GM12874 (cell line): ENCODE measurements at regions not wholly inside any gene's neighbourhood (a gene's known extent, or its start where the extent isn't known, plus 50 kb on each side); places are given as distances from the start of the nearest gene placed in this dataset.

ENCODE experiments used
- CTCF ChIP-seq: IDR thresholded peaks from 2 replicates; pipeline ENCODE4 v1.5.1; 2011; ENCODE audit warnings: low read depth, mild to moderate bottlenecking, control low read depth, low read length, moderate library complexity; ENCODE audit not compliant: insufficient read depth

GRCh38 chr5:28400076-28400475 lies 1361.7 kb upstream of the CDH9 start:
- TF ChIP-seq CTCF = no peak

- TF ChIP-seq CTCF = no peak
Observed at GRCh38 chr5:28399211-28399610, 1360.8 kb upstream of the CDH9 start.

GRCh38 chr5:28398185-28398584 lies 1359.8 kb upstream of the CDH9 start:
- TF ChIP-seq CTCF = no peak

- no peak for TF ChIP-seq CTCF
Observed at GRCh38 chr5:28397502-28397941, 1359.1 kb upstream of the CDH9 start.

- no peak for TF ChIP-seq CTCF
Observed at GRCh38 chr5:28391277-28391676, 1352.9 kb upstream of the CDH9 start.

GRCh38 chr5:28390341-28390740 lies 1352.0 kb upstream of the CDH9 start:
- TF ChIP-seq CTCF = no peak

- no peak for TF ChIP-seq CTCF
Observed at GRCh38 chr5:28388428-28388827, 1350.0 kb upstream of the CDH9 start.

- no peak for TF ChIP-seq CTCF
Observed at GRCh38 chr5:28386712-28387111, 1348.3 kb upstream of the CDH9 start.
